ENCODE measurements at regions not wholly inside any gene's neighbourhood (a gene's known extent, or its start where the extent isn't known, plus 50 kb on each side); places are given as distances from the start of the nearest gene placed in this dataset.

DNA sequence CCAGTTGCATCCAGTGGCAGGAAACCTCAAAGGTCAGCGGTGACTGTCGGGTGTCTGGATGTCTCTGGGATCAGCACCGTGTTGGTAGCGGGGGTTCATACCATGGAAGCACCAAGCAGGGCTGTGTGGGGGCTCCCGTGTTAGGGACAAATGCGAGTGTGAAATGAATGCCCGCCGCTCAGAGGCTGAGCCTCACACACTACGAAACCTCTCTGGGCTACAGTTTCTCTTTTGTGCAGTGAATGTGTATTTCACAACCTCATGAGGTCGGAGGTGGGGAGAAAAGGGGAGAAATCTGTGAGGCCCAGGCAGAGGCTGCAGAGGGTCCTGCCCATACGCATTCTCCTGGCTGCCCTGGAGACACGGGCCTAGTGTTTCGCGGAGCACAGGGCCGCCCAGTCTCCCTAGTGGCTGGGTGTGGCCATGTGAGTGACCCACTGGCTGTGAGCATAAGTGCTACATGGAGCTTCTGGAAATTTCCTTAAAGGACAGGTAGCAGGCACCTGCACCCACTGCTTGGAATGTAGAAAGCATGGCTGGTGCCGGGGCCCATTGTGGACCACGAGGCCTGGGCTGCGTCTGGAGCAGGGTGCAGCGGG lies 138.0 kb upstream of the GLI2 start:
- TF ChIP-seq CTCF (IDR thresholded peaks at IDR 0.05; ENCODE audit: control insufficient read depth, insufficient read depth, low read depth, low read length, missing control alignments) = no peak

GRCh38 chr2:120598416-120598815 lies 137.3 kb upstream of the GLI2 start:
- no peak overlapping the region for H3K4me3 ChIP-seq (ENCODE audit: control insufficient read depth, low read depth, low read length)
- no peak for TF ChIP-seq CTCF (IDR thresholded peaks at IDR 0.05; ENCODE audit: control insufficient read depth, insufficient read depth, low read depth, low read length, missing control alignments)
- DNase-seq (ENCODE audit: low read depth) = no peak

More for the DNA sequence above, 138.0 kb upstream of the GLI2 start:
- DNase-seq (ENCODE audit: low read depth) = no peak
- no peak overlapping the region for H3K4me3 ChIP-seq (ENCODE audit: control insufficient read depth, low read depth, low read length)

DNA sequence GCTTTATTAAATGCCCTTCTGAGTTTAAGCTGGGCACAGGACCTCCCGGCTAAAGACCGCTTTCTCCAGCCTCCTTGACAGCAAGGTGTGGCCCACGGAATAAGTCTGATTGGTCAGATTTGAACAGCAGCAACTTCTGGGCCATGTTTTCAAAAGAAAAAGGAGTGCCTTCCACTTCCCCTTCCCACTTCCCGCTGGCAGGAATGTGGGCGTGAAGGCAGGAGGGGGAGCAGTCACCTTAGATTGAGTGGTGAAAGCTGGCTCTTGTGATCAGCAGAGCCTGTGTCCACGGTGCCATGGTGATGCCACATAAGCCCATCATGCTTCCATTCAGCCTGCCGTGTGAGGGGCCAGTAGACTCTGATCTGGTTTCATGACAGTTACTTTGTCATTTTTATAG lies 136.6 kb upstream of the GLI2 start:
- TF ChIP-seq CTCF (IDR thresholded peaks at IDR 0.05; ENCODE audit: control insufficient read depth, insufficient read depth, low read depth, low read length, missing control alignments) = no peak
- H3K4me3 ChIP-seq (ENCODE audit: control insufficient read depth, low read depth, low read length) = no peak overlapping the region
- no peak for DNase-seq (ENCODE audit: low read depth)

DNA sequence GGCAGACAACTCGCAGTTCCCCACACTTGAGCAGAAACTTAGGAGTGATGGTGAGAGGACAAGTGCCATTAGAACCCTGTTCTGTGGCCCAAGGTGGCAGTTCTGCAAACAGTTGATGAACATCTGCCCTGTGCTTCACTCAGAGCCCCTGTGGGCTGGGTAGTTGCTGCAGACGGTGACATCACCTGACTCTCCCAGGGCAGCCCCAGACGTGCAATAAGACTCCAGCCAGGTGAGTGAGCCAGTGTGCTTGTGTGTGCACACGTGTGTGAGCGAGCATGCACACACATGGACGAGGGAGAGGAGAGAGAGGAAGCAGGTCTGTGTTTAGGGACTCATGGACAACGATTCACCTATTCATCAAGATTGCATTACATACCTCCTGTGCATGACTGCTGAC lies 136.0 kb upstream of the GLI2 start:
- DNase-seq (ENCODE audit: low read depth) = no peak
- TF ChIP-seq CTCF (IDR thresholded peaks at IDR 0.05; ENCODE audit: control insufficient read depth, insufficient read depth, low read depth, low read length, missing control alignments) = no peak
- H3K4me3 ChIP-seq (ENCODE audit: control insufficient read depth, low read depth, low read length) = no peak overlapping the region

DNA sequence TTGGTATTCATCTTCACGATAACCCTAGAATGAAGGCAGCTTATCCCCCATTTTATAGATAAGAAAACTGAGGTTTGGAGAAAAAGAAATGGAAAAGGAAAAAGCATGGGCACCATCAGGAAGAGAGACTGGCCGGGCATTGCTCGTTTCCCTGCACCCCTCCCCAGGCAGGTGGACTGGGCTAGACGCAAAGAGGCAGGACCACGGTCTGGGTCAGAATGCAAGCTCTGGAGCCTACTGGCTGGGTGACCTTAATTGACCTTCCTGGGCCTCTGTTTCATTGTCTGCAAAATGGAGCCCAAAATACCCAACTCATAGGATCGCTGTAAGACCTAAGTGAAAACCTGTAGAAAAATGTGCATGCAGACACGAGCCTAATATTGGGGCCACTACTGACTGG lies 135.3 kb upstream of the GLI2 start:
- no peak overlapping the region for H3K4me3 ChIP-seq (ENCODE audit: control insufficient read depth, low read depth, low read length)
- DNase-seq (ENCODE audit: low read depth) = no peak
- no peak for TF ChIP-seq CTCF (IDR thresholded peaks at IDR 0.05; ENCODE audit: control insufficient read depth, insufficient read depth, low read depth, low read length, missing control alignments)

DNA sequence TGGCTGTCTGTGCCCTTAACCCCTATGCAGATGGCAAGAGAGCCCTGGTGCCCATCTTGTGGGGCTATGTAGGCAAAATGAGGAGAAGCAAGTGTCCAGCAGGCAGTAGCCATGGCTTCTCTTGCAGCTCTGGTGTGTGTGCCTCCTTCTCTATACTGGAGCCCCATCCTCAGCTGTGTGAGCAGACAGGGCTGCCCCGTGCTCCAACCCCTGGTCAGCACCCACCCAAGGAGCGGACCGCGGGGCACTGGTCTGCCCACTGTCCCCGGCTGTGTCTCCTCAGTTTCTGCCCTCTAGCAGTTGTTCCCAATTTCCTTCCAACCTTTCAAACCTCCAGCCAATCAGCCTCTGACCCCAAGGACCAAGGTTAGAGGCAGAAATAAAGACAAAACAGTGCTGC lies 134.9 kb upstream of the GLI2 start:
- TF ChIP-seq CTCF (IDR thresholded peaks at IDR 0.05; ENCODE audit: control insufficient read depth, insufficient read depth, low read depth, low read length, missing control alignments) = no peak
- DNase-seq (ENCODE audit: low read depth) = no peak
- no peak overlapping the region for H3K4me3 ChIP-seq (ENCODE audit: control insufficient read depth, low read depth, low read length)

DNA sequence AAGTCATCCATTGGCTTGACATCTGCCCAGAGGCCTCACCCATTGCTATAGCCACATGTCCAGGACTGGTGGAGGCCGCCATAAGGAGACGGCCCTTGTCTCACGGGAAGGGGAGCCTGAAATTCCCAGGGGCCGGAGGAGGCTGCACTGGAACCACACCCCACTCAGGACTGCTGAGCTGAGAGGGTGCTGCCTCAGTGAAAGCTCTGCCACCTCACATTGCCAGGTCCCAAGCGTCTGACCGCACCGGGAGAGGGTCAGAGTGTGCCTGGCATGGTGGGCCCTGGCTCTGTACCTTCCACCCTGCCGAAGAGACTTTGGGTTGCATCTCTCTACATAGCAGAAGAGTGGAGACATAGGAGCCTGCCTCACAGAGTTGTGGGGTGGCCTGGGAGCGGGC lies 134.1 kb upstream of the GLI2 start:
- no peak for TF ChIP-seq CTCF (IDR thresholded peaks at IDR 0.05; ENCODE audit: control insufficient read depth, insufficient read depth, low read depth, low read length, missing control alignments)
- H3K4me3 ChIP-seq (ENCODE audit: control insufficient read depth, low read depth, low read length) = no peak overlapping the region
- no peak for DNase-seq (ENCODE audit: low read depth)

All from AG09309 (cell line).